ENCODE measurements at regions not wholly inside any gene's neighbourhood (a gene's known extent, or its start where the extent isn't known, plus 50 kb on each side); places are given as distances from the start of the nearest gene placed in this dataset.
"Not testable (repeated sequence)": the region's sequence is repeated elsewhere in the genome, so short reads cannot be mapped to it uniquely, and the experiment has no call there.

DNA sequence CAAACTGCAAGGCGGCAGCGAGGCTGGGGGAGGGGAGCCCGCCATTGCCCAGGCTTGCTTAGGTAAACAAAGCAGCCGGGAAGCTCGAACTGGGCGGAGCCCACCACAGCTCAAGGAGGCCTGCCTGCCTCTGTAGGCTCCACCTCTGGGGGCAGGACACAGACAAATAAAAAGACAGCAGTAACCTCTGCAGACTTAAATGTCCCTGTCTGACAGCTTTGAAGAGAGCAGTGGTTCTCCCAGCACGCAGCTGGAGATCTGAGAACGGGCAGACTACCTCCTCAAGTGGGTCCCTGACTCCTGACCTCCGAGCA lies 375.1 kb upstream of the NPVF start:
- DNase-seq, result not testable (repeated sequence)

DNA sequence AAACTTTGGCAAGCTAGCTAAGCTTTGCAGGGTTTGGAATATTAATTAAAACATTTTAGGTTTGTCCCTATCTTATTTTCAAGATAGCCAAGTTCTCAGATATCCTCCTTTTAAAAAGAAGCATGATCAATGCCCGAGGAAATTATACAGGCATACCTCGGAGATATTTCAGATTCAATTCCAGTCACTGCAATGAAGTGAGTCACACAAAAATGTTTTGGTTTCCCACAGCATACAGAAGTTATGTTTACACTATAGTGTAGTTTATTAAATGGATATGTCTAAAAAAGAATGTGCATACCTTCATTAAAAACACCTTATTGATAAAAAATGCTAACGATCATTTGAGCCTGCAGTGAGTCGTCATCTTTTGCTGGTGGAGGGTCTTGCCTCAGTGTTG lies 382.9 kb upstream of the NPVF start:
- DNase-seq, result no peak

DNA sequence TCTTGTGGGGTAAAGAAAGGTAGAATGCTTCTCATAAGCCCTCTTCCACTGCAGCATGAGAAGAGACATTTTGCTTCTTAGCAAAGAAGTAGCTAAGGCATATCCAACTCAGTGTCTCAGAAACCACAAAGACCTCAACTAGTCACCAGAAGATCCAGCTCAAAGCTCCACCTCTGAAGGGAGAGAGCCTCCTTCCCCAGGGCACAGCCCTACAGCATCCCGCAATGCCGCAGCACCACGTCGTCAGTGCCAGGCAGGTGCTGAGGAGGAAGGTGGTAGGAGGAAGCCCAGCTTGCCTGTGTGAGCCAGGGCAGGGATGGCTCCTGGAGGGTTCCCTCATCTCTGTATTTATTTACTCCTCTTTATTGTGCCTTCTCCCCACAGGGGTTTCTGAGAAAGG lies 385.6 kb upstream of the NPVF start:
- DNase-seq, result no peak

DNA sequence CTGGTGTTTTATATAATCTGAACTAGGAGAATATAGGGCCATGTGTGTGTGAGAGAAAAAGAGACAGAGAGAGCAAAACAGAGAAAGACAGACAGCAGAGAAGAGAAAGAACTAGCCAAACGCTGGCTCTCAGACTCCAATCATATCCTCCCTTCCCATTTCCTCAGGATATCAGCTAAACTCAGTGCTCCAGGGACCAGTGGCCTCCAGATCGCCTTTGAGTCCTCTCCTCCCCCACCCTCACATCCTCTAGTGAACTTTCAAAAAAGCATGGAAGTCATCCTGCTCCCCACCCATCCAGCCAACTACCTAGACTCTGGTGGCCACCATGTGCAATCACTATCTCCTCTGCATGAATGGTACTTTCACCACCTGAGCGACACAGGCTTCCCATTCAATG lies 386.1 kb upstream of the NPVF start:
- DNase-seq, result no peak

DNA sequence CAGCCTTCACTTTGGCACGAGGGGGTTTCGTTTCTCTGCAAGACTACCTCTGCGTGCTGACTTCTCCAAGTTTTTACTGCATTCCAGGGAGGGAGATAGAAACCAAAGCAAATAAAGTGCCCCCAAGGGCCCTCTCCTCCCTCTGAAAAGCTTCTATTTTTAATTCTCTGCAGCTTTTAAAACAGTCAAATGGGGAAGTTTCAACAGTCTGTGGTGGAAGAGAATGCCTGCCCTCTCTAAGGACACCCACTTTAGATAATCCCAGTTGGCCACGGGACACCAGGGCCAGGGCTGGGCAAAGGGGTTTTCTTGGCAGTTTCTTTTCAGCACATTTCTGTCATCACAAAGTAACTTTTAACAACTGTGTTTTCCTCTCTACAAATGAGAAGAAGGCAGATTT lies 386.7 kb upstream of the NPVF start:
- no peak for DNase-seq

DNA sequence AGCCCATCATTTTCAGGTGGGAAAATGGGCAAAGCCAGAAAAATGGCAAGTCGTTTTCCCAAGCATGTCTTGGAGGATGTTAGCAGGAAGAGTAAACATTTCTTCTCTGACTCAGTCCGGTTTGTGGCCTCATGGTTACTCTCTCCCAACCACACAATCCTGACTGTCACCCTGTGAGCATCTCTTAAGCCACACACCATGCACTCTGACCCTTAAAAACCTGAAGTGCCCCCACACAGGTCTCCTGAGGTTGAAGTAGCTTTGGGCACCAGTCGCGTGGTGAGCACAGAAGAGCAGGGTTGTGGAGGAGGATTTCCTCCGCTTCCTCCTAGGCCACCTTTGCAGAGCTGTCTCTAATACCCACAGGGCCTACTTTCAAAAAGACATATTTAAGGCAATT lies 387.3 kb upstream of the NPVF start:
- DNase-seq, result no peak

DNA sequence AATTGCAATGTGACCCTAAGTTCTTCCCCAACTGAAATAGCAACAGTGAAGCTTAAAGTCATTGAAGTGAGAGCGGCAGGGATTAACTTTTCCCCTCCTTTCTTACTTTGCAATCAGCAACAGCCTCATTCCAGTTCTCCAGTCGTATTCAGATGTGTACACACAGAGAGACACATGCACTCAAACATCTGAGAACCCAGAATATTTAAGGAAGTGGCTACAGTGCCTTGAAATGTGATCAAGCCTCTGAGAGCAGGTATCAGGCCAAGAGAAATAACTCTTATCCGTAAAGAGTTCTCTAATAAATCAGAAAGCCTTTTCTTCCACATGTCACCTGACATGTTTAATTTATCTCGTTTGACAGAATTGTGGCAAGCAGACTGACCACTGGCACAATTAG lies 388.9 kb upstream of the NPVF start:
- DNase-seq, result no peak

DNA sequence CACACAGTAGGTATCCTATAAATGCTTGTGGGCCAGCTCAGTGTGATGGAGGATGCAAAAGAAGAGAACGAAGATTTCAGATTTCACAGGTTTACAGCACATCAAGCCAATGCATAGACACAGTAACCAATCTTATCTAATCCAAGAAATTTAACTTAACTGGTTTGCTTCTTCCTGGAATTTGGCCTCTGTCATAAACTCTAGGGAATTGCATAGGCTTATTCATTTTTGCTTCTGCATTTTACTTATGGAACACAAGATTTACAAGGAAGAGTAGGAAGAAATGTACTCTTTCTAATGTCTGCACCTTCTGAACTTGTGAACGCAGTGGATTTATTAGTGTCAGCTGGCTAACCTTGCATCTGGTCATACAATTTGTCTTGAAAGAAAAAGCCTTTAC lies 389.4 kb upstream of the NPVF start:
- no peak for DNase-seq

DNA sequence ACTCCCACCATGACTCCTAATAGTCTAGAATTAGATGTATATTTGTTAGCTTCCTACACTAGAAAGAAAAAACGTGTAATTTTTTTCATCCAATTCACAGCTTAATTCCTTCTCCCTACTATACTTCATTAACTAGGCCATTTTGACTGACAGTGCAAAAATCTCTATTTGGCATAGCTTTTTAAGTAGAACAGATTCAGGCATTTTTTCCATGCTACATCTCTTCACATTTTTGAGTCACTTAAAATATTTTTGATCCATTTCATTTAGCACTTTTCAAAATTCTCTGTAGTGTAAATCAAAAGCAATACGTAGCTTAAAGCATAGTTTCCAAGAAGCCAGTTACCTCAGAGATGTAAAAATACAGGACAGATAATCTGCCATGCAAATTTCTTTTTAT lies 391.1 kb upstream of the NPVF start:
- DNase-seq, result no peak

DNA sequence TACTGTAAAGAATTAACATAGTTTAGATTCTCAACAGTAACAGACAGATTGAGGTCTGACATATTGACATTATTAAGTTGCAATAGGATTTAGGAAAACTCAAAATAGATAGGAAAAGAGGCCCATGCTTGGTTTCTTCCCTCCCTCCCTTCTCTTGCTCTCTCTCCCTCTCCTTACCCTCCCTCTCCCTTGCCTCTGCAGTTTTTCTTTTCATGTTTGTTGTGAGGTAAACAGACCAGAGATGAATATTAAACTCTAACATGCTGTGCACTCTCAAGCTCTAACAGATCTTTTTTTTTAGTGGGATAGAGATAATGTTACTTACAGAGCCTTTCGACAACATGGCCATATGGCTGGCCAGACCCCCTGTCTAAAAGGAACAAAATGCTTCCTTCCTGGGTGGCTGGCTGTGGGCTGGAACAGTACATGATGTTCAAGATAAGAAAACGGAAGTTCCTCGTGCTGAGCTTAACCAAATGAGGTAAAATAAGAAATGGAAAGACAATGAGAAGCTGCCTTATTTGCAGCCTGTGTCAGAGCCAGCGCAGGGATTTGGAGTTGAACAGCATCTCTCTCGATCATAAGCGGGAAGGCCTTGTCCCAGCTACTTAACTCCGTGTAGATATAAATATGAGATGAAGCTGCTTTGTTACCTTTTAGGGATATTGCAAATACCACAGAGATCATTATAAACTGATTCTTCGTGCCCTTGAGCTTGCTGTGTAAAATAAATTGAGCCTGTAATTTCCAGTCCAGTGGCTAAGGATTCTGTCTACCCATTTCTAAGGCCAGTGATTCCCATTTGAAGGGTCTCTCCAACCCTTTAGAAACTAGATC lies 391.9 kb upstream of the NPVF start:
- DNase-seq, result peak in 1 of 2 donors; percentile 1

DNA sequence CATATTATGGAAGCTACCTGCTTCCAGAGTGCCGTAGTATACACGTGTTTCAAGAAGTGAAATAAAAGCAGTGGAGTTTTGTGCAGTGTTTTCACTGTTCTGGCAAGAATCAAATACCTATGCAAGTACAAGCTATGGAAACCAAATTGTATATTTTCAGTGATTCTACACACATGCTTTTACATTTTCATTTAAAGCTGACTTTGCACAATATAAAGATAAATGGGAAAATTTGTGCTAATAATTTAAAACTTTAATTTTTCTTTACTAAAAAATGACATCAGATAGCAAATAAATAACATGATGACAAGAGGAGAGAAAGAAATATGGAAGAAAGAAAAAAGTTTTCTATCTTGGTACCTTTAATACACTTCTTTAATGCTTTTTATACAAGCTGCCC lies 393.7 kb upstream of the NPVF start:
- no peak for DNase-seq

DNA sequence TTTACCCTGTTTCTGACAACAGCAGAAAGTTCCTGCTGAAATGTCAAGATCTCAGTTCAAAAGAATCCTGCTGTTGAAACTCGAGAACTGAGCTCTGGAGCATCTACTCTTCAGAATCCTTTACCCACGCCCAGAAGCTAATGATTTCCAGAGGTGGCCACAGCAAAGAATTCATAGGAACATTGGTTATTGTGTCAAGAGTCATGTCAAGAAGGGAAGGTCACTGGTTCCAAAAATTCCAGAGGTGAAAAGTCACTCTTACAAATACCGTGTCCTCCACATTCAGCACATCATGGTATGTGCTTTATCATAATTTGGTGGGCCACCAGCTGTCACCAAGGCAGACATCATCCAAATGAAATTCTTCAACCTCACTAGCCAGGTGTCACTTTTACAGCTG lies 394.4 kb upstream of the NPVF start:
- no peak for DNase-seq

DNA sequence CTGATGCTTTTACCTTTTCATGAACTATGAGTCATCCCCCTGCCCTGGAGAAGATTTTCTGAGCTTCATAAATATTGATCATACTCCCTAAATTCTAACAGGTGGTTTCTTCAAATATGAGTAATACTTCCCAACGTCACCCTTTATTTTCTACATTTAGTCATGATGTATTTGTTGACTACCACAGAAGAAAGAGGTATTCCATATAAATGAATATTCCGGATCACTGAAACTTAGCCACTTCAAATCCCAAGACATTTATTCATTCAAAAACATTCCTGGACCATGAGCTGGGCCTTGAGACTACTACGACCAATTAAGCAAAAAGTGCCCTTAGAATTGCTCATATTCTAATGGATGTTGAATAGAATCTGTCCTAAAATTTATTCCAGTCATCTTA lies 395.8 kb upstream of the NPVF start:
- DNase-seq, result no peak

DNA sequence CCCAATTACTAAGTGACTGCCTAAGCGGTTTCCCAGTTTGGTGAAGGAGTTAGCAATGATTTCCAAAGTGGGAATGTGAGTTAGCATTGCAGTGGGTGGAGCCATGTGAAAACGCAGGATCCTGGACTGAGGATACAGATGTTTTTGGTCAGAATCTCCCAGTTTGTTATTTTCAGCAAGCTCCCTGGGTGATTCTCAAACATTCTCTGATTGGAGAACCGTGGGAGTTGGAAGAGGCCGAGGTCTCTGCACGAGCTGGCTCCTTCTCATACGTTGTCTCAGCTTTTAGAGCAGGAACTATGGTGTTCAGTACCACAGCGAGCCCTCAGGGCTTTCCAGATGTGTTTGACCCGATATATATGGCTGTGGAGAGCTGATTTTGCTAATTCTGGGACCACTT lies 396.5 kb upstream of the NPVF start:
- no peak for DNase-seq

DNA sequence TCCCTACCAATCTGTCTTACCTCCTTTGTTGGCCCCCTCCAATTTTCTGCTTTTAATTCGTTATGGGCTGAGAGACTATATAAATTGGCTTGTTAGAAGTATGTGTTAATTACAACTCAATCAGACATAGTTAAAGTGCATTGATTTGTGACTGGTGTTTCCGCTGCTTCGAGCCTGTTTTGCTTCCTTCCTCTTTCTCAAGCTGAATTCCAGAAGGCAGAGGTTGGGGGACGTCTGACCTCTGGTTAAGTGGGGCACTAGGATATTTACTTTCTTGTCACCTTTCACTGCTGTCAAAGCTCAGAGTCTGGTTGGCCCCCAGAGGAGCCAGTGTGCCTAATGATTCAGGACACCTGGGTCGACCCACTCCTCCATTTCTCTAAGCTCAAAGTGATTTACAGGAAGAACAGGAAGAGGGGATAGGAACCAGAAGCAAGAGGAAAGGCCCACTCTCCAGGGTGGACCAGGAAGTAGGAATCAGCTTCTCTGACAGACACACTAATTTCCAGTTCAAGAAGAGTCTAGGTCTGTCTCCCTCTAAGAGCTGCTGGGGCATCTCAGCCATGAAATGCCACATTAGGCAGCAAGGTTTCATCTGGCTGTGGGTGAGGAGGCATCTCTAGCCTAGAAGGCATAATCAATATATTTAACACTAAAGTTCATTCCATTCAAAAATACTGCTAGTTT lies 397.2 kb upstream of the NPVF start:
- DNase-seq, result no peak

DNA sequence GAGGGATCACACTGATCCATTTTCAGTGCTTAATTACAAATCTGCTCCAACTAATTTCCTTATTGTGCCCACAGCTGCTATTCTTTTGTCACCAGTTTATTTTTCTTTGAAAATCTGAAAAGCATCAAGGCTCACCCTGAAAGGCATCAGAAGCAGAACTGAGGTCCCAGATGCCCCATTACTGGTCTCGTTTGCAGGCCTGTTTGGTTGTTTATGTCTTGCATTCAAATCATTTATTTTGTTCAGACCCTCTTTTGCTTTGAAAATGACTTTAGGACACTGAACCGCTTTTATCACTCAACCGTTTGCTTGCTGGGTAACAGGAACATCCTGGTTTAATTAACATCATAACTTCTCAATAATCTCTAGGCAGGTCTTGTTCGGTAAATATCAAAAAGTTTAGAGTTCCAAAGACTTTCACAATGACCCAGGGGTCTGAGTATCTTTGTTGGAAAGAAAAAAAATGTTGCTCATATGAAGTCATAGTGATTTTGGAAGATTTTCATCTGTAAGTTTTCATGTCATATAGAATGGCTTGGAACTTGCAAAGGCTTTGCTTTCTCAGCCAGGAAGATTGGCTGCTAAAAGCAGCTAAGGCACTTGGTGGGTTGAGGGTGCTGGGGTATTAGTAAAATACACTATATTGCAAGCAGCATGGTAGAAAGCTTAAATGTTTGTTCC lies 398.3 kb upstream of the NPVF start:
- no peak for DNase-seq

DNA sequence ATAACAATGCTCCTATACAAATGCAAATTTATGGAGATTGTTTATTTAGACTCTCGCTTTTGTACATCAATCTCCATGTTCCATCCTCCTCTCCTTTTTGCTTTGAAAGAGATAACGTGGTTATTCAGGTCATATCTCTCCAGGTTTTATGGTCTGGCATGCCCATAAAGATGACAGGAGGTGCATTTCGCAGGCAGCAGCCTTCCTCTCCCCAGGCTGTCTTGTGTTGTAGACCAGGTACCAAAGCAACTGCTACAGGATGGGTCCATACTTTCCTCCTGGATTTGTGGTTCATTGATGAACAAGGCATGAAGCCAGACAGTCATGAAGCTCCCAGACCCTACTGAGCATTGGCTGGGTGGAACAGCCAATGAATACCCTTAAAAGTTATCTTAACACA lies 400.2 kb upstream of the NPVF start:
- no peak for DNase-seq

DNA sequence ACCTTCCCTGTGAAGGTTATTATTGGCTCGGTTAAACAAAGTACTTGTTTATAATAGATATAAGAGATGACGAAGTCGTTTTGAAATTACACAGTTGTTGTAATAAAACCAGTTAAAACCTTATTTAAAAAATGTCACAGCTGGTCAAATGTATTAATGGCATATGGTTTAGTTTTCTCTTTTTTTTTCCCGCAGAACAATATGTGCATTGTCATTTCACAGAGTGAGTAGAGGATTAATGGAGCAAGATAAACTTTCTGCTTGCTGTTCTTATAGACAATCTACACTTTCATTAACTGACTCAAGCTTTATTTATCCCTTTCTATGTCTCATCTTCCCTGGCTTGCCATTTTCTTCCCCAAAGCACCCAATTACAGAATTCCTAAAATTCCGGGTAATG lies 404.3 kb upstream of the NPVF start:
- no peak for DNase-seq

DNA sequence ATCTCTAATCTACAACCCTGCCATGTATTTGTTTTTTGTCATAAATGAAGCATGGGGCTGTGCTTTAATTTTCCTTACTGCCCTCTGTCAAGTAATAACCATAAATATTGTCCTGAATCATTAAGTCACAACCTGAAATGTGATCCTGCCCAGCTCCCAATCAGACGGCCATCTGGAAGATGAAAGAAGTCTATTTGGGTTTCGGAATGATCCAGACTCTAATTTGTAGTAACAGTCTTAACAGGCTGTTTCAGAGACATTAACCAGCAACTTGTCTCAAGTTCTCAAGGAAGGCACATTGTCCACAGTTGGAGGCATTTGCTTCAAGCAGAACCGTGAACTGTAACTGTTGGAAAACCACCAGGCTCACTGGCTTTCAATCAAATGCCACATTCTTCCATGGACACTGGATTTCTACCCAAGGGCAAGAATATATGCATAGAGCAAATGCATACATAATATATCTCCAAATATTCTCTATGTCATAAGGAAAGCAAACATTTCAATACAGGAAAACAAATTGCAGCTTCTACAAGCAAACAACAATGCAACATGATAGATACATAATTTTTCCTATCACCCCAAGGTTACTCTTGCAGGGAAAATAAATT lies 405.2 kb upstream of the NPVF start:
- no peak for DNase-seq

DNA sequence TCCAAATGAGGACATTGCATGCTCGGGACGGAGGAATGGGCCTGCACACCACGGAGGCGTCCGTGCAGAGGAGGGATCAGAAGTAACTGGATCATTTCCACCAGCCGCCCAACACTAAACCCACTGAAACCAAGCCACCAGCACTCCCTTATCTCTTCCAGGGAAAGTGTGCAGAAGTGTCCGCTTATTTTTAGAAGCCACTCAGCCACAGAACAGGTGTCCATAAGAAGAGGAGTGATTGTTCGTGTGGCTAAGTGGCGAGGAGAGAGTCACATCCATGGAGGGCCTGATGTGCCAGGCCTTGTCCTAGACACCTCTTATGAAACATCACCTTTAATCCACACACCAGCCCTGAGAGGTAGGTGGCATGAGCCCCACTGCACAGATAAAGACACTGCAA lies 407.9 kb upstream of the NPVF start:
- DNase-seq, result no peak

DNA sequence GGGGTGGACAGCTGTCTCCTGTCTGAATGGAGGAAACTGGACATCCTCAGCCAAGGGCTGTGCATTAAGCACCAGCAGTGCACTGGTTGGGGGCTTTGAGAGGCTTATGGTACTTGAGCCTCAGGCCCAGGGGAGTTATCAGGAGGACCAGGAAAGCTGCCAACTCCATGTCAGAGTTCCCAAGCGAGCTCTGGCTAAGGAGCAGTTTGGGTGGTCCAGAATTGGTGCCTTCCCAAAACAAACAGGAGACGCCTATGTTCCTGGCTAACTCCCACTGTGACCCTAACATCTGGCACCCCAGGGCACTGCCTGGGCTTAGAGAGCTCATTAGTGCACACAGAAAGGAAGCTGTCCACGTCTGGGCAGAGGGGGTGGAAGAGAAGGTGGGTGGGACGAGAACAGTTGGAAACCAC lies 408.6 kb upstream of the NPVF start:
- DNase-seq, result no peak

DNA sequence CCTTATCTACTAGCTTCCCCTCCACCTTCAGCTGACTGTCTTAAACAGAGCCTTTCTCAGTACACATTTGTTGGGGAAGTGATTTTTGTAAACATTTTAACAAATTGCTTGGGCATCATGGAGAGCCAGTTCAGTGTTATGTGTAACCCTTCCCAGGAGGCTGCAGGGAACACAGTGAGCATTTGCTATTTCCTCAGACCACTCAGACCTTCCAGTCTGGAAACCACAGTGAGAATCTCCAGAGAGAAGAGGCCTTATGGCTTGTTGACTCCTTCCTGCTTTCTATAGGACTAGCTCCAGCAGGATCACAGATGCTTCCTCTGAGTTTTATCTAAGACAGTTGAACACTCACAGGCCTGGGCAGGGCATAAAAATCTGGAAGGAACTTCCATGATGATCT lies 409.8 kb upstream of the NPVF start:
- no peak for DNase-seq

DNA sequence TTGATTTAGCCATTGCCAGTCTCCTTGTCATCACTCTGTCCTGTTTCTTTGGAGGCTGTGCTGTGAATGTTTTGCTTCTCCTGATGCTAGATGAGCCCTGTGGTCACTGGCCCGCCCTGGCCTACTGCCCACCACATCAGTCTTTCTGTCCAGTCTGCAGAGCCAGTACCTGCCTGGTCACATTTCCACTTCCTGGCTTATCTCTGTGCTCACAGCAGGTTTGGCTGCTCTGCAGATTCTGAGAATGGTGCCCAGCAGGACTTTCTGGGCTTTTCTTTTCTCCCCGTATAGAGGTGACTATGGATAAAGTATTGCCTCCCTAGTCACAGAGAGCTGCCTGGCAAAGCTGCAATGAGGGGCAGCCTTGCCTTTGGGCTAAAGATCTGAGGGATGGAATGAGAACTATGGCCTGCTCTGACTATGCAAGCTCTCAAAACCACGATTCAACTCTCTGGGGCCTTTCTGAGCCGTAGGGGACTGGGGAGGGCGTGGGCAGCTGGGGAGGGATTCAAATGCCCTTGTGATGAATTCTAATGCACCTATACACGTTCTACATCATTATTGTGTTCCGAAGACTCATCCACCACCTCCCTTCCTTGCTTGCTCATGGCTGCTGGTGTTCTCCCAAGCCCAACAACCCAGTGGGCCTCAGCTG lies 410.4 kb upstream of the NPVF start:
- no peak for DNase-seq

Measured in stimulated activated CD4-positive, alpha-beta T cell treated with anti-CD3 and anti-CD28 coated beads, Interleukin-2, amount 100 ng/mL, for 48 hours (primary cell).